ENCODE measurements at regions not wholly inside any gene's neighbourhood (a gene's known extent, or its start where the extent isn't known, plus 50 kb on each side); places are given as distances from the start of the nearest gene placed in this dataset.

DNA sequence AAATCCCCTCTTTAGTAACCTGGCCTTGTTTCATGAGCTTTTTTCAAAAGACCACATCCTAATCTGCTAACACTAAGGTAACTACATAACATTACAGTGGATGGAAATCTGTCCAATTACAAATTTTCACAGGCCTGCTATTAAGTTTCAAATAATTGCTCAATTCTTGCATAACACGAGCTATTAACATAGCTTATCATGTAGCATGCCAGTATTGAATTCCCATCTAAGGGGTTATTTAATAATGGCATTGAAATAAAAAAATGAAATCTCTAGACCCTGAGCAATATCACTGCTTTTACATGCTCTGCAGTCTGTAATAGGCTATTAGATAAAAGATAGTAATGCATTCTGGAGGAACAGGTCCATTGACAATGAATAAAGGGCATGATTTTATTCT is 748.3 kb upstream of the NECTIN3 start:
- RAD21 ChIA-PET (ENCODE audit: unreplicated experiment) = no interaction called here
- Histone ChIP-seq H3K27me3 (replicated peaks in 1 of 2; ENCODE audit: control insufficient read depth in 2 of 2, insufficient read depth in 2 of 2, low read length in 1 of 2) (no peaks in the 10 kb centered on the region), H3K4me2 (ENCODE audit: control insufficient read depth, insufficient read depth) (no peak overlapping the region), H3K4me3 (no peak overlapping the region), H2AFZ (ENCODE audit: control insufficient read depth, low read depth, low read length) (no peak overlapping the region), H3K4me1 (ENCODE audit: control insufficient read depth, insufficient read depth, low read length) (no peaks in the 10 kb centered on the region), H3K9ac (ENCODE audit: control insufficient read depth, insufficient read depth, low read length) (no peak overlapping the region), H3K27ac (ENCODE audit: control insufficient read depth, insufficient read depth) (no peak overlapping the region), H3K79me2 (ENCODE audit: control insufficient read depth, insufficient read depth, low read length) (no peaks in the 10 kb centered on the region), H4K20me1 (ENCODE audit: control insufficient read depth, insufficient read depth) (no peaks in the 10 kb centered on the region), H3K36me3 (ENCODE audit: control insufficient read depth in 2 of 2, insufficient read depth in 2 of 2, low read length in 1 of 2) (no peaks in the 10 kb centered on the region), H3K9me3 (replicated peaks; ENCODE audit: control insufficient read depth, insufficient read depth, low read length) (no peaks in the 10 kb centered on the region)
- POLR2A ChIA-PET = no interaction called here
- no TSS peak for BruUV-seq (replicated peaks)
- intact Hi-C loops (cut with micrococcal nuclease; ENCODE audit: unreplicated experiment) = no loop called here
- CTCF ChIA-PET = interaction anchor here (0.8 kb wide), 1 partner anchor 9 kb away, joined by 5 read pairs; no protein-coding TSS in a partner anchor
- no peak for ATAC-seq
- 0% methylated on average over 1 of the region's 1 CpG for WGBS (ENCODE audit: insufficient coverage, insufficient replicate concordance, low lambda C conversion rate, missing lambda C conversion rate)
- in situ Hi-C loops (cut with MboI) = no loop called here
- FAIRE-seq = no peak
- TF ChIP-seq ZZZ3 (IDR thresholded peaks at IDR 0.05; ENCODE audit: control insufficient read depth, insufficient read length, low read depth) = no peak
- no peak for TF ChIP-seq CBFB (IDR thresholded peaks at IDR 0.05; ENCODE audit: low read depth)
- no peak for TF ChIP-seq TCF12 (IDR thresholded peaks at IDR 0.05; ENCODE audit: low read depth, low read length)
- TF ChIP-seq NFYB (IDR thresholded peaks at IDR 0.05; ENCODE audit: insufficient read depth, low read depth, low read length) = no peak
- TF ChIP-seq RFX5 (IDR thresholded peaks at IDR 0.05; ENCODE audit: low read depth, low read length) = no peak
- no peak for TF ChIP-seq RBBP5 (conservative IDR thresholded peaks at IDR 0.05)
- no peak for TF ChIP-seq SPI1 (IDR thresholded peaks at IDR 0.05; ENCODE audit: borderline replicate concordance, insufficient read depth, low read depth, low read length)
- TF ChIP-seq, protein P1, sequence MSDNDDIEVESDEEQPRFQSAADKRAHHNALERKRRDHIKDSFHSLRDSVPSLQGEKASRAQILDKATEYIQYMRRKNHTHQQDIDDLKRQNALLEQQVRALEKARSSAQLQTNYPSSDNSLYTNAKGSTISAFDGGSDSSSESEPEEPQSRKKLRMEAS (IDR thresholded peaks at IDR 0.05; ENCODE audit: low read depth, low read length) = no peak
- TF ChIP-seq YY1 (IDR thresholded peaks at IDR 0.05; ENCODE audit: low read depth, low read length) = no peak
- no peak for TF ChIP-seq HDGF (IDR thresholded peaks at IDR 0.05)
- no peak for TF ChIP-seq BCLAF1 (IDR thresholded peaks at IDR 0.05)
- no peak for DNase-seq (ENCODE audit: low read depth, low spot score)
- SMC1A ChIA-PET (ENCODE audit: uncharacterized antibody, unreplicated experiment) = no interaction called here

Data from GM12878 (cell line).